CD4-positive, alpha-beta T cell (primary cell): ENCODE measurements at regions not wholly inside any gene's neighbourhood (a gene's known extent, or its start where the extent isn't known, plus 50 kb on each side); places are given as distances from the start of the nearest gene placed in this dataset.

ENCODE experiments used
- ATAC-seq: fragments of 200-7000 bp; cut with Tn5 transposase; one replicate; pipeline ENCODE4 v1.10.0; 2022; ENCODE audit warnings: mild to moderate bottlenecking; ENCODE audit not compliant: poor library complexity
- CTCF ChIA-PET: fragments of 350-600 bp; sonication (Branson Sonifier 250); formaldehyde crosslinking; loops from one replicate; lab custom pipeline; 2021; ENCODE audit warnings: antibody characterized with exemption, inconsistent platforms; lab: Charles Lee
- POLR2A ChIA-PET: fragments of 350-600 bp; sonication (Branson Sonifier 250); formaldehyde crosslinking; loops from one replicate; lab custom pipeline; 2021; ENCODE audit warnings: antibody characterized with exemption, inconsistent platforms; lab: Charles Lee
- DNase-seq, 14 experiments: peaks; one replicate each; pipeline ENCODE4 v3.0.0-alpha.2; 2013 to 2020; ENCODE audit warnings: mixed read lengths in 2 of 14
- H3K27ac ChIP-seq, 2 donors: one replicate each; pipeline versions ENCODE4 v1.5.1 to v1.7.0; 2013; ENCODE audit warnings: low read length in 2 of 2, low read depth in 1 of 2, mild to moderate bottlenecking in 1 of 2
- H3K27me3 ChIP-seq, 2 experiments: 1 replicate in 1 of 2; 2 replicates in 1 of 2; pipeline versions ENCODE4 v1.6.1 to v1.7.0; 2013; ENCODE audit warnings: low read length in 2 of 2, control low read depth in 1 of 2, mild to moderate bottlenecking in 1 of 2, moderate library complexity in 1 of 2; ENCODE audit not compliant: insufficient read depth in 2 of 2, control insufficient read depth in 1 of 2
- H3K36me3 ChIP-seq: one replicate; pipeline ENCODE4 v1.6.1; 2013; ENCODE audit warnings: low read length, control low read depth; ENCODE audit not compliant: insufficient read depth
- H3K4me1 ChIP-seq: one replicate; pipeline ENCODE4 v1.6.1; 2013; ENCODE audit warnings: low read length, control low read depth; ENCODE audit not compliant: insufficient read depth
- H3K4me3 ChIP-seq: one replicate; pipeline ENCODE4 v1.5.1; 2013; ENCODE audit warnings: mild to moderate bottlenecking, low read length, moderate library complexity
- H3K9me3 ChIP-seq, 2 experiments: 1 replicate in 1 of 2; 2 replicates in 1 of 2; pipeline versions ENCODE4 v1.6.1 to v1.7.0; 2013; ENCODE audit warnings: low read length in 2 of 2, mild to moderate bottlenecking in 2 of 2, control low read depth in 1 of 2, moderate library complexity in 1 of 2; ENCODE audit not compliant: control insufficient read depth in 1 of 2, insufficient read depth in 1 of 2
- H3K27ac Mint-ChIP-seq: one replicate; pipeline ENCODE4 v1.8.0; 2020; ENCODE audit warnings: mixed read lengths
- H3K27me3 Mint-ChIP-seq: one replicate; pipeline ENCODE4 v1.8.0; 2021; ENCODE audit warnings: mixed read lengths
- H3K36me3 Mint-ChIP-seq: one replicate; pipeline ENCODE4 v1.8.0; 2021; ENCODE audit warnings: low read depth, mixed read lengths
- H3K4me1 Mint-ChIP-seq: one replicate; pipeline ENCODE4 v1.8.0; 2021; ENCODE audit warnings: low read depth, mixed read lengths
- H3K4me3 Mint-ChIP-seq: one replicate; pipeline ENCODE4 v1.8.0; 2020; ENCODE audit warnings: mild to moderate bottlenecking, mixed read lengths
- H3K9me3 Mint-ChIP-seq: one replicate; pipeline ENCODE4 v1.8.0; 2020; ENCODE audit warnings: mixed read lengths
- CTCF ChIP-seq: fragments of 200-600 bp; IDR thresholded peaks from one replicate; pipeline ENCODE4 v1.8.0; 2022; ENCODE audit warnings: antibody characterized with exemption, mild to moderate bottlenecking
- intact Hi-C, 2 experiments: fragments of 100-400 bp; cut with DNase I in 1 of 2; cut with micrococcal nuclease in 1 of 2; formaldehyde crosslinking; loops; one replicate each; pipeline versions ENCODE4 v1.15.1 to v1.9.0; 2023 to 2025; cut with DNase I, micrococcal nuclease

GRCh38 chr9:108211411-108211955 is 644.3 kb downstream of the ACTL7B start:
- H3K9me3 Mint-ChIP-seq, result peaks cover 5% of the 10 kb centered on the region
- Histone ChIP-seq H3K4me1 (no peaks in the 10 kb centered on the region), H3K36me3 (no peaks in the 10 kb centered on the region), H3K4me3 (no peak overlapping the region), H3K27me3 (no peaks in the 10 kb centered on the region), H3K27ac (no peak overlapping the region), H3K9me3 (no peaks in the 10 kb centered on the region)
- H3K36me3 Mint-ChIP-seq, result no peaks in the 10 kb centered on the region
- no peak overlapping the region for H3K27ac Mint-ChIP-seq
- ChIA-PET POLR2A (no interaction called here), CTCF (no interaction called here)
- H3K4me1 Mint-ChIP-seq, result no peaks in the 10 kb centered on the region
- no peaks in the 10 kb centered on the region for H3K27me3 Mint-ChIP-seq
- no peak for ATAC-seq
- no peak for DNase-seq
- TF ChIP-seq CTCF, result no peak
- intact Hi-C loops, result no loop called here
- no peak overlapping the region for H3K4me3 Mint-ChIP-seq

- Histone ChIP-seq H3K9me3 (peaks cover 0 to 4% of the 10 kb centered on the region in 2 experiments), H3K4me3 (no peak overlapping the region), H3K4me1 (no peaks in the 10 kb centered on the region), H3K27me3 (no peaks in the 10 kb centered on the region), H3K36me3 (no peaks in the 10 kb centered on the region), H3K27ac (no peak overlapping the region)
- no peak for DNase-seq
- Mint-ChIP-seq H3K27me3 (no peaks in the 10 kb centered on the region), H3K27ac (no peak overlapping the region), H3K9me3 (peaks cover 6% of the 10 kb centered on the region), H3K36me3 (no peaks in the 10 kb centered on the region), H3K4me1 (no peaks in the 10 kb centered on the region), H3K4me3 (no peak overlapping the region)
- ChIA-PET CTCF (no interaction called here), POLR2A (no interaction called here)
- intact Hi-C loops, result no loop called here
- no peak for ATAC-seq
- no peak for TF ChIP-seq CTCF
These were observed 646.6 kb downstream of the ACTL7B start for GRCh38 chr9:108209132-108209685.

GRCh38 chr9:108207561-108208165 is 648.1 kb downstream of the ACTL7B start:
- no peaks in the 10 kb centered on the region for H3K27me3 ChIP-seq
- Mint-ChIP-seq H3K36me3 (no peaks in the 10 kb centered on the region), H3K4me3 (no peak overlapping the region), H3K9me3 (peaks cover 6% of the 10 kb centered on the region), H3K4me1 (no peaks in the 10 kb centered on the region), H3K27ac (no peak overlapping the region), H3K27me3 (no peaks in the 10 kb centered on the region)
- no peak for DNase-seq
- no peak overlapping the region for H3K4me3 ChIP-seq
- H3K27ac ChIP-seq, result no peak overlapping the region
- CTCF ChIA-PET, result no interaction called here
- H3K36me3 ChIP-seq, result no peaks in the 10 kb centered on the region
- peaks cover 0 to 10% of the 10 kb centered on the region in 2 experiments for H3K9me3 ChIP-seq
- TF ChIP-seq CTCF, result no peak
- POLR2A ChIA-PET, result no interaction called here
- ATAC-seq, result no peak
- intact Hi-C loops, result no loop called here
- H3K4me1 ChIP-seq, result no peaks in the 10 kb centered on the region
